HepG2 (cell line): ENCODE measurements at regions not wholly inside any gene's neighbourhood (a gene's known extent, or its start where the extent isn't known, plus 50 kb on each side); places are given as distances from the start of the nearest gene placed in this dataset.

Source experiments
- CEBPZ ChIP-seq: IDR thresholded peaks from 2 replicates; pipeline ENCODE4 v1.6.1; 2012; ENCODE audit warnings: low read length, improper control_type of control experiment
- CTCF ChIP-seq: sonication (generic); formaldehyde crosslinking; IDR thresholded peaks from 2 replicates; pipeline ENCODE4 v1.5.0; 2020; ENCODE audit warnings: mild to moderate bottlenecking, missing genetic modification reagents, moderate library complexity
- HNRNPK ChIP-seq: fragments of 200-400 bp; formaldehyde crosslinking; IDR thresholded peaks from 2 replicates; pipeline ENCODE4 v1.6.1; 2018; ENCODE audit warnings: low read length, low read depth, moderate library complexity, mild to moderate bottlenecking; ENCODE audit not compliant: poor library complexity, severe bottlenecking
- POLR2A ChIP-seq, 2 experiments: IDR thresholded peaks; 2 replicates each; pipeline ENCODE4 v1.6.1; 2011; ENCODE audit warnings: low read depth in 2 of 2, low read length in 2 of 2, mild to moderate bottlenecking in 1 of 2, moderate library complexity in 1 of 2; ENCODE audit not compliant: insufficient read depth in 1 of 2
- TCF12 ChIP-seq, 2 experiments: fragments of 450-650 bp in 1 of 2; sonication (generic) in 1 of 2; formaldehyde crosslinking in 1 of 2; IDR thresholded peaks; 2 replicates each; pipeline versions ENCODE4 v1.6.1 to v1.8.0; 2017 to 2022; ENCODE audit warnings: antibody characterized with exemption in 1 of 2, mild to moderate bottlenecking in 1 of 2, missing genetic modification reagents in 1 of 2, moderate library complexity in 1 of 2
- ZBTB43 ChIP-seq: sonication (generic); formaldehyde crosslinking; conservative IDR thresholded peaks from 2 replicates; pipeline ENCODE4 v1.4.0; 2020; ENCODE audit warnings: missing genetic modification reagents
- ZSCAN12 ChIP-seq: sonication (generic); formaldehyde crosslinking; IDR thresholded peaks from 2 replicates; pipeline ENCODE4 v1.9.0; 2021; ENCODE audit warnings: mild to moderate bottlenecking, missing genetic modification reagents
- TF ChIP-seq, protein P1 (sequence below): sonication (generic); formaldehyde crosslinking; IDR thresholded peaks from 2 replicates; pipeline ENCODE4 v1.9.0; 2022; ENCODE audit warnings: missing genetic modification reagents, mild to moderate bottlenecking, borderline replicate concordance
- TF ChIP-seq, protein P2 (sequence below): sonication (generic); formaldehyde crosslinking; IDR thresholded peaks from 2 replicates; pipeline ENCODE4 v1.4.0; 2020; ENCODE audit warnings: missing genetic modification reagents; ENCODE audit errors: not compliant biosample characterization
- TF ChIP-seq, protein P3 (sequence below): sonication (generic); formaldehyde crosslinking; IDR thresholded peaks from 2 replicates; pipeline ENCODE4 v1.4.0; 2020; ENCODE audit warnings: missing genetic modification reagents, mild to moderate bottlenecking, borderline replicate concordance

DNA sequence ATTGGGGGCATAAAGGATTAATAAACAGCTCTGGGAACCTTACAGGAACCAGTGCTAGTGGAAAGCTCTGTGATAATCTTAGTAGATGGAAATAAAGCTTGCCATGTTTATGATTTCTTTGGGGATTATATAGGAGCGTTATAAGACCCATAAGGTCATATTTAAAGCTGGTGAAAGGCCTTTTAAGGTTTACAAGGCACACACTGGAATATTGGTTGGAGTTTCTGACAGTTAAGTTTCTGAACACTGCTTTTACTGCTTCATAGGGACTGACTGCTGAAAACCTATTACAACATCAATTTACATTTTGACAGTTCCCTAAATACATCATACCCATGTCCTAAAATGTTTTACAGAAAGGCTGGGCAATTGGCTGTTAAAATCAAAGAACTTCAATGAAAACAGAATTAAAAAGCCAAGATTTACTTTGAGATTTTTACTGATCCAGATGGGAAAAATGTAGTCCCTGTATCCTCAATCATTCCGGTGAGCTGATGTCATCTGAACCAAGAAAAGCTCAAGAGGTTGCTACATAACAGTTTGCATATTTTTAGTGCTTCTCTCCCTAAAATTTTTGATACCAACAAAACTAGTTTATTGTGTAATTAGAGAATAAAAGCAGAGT lies 153.7 kb upstream of the IGF1 start:
- TF ChIP-seq, protein P1, sequence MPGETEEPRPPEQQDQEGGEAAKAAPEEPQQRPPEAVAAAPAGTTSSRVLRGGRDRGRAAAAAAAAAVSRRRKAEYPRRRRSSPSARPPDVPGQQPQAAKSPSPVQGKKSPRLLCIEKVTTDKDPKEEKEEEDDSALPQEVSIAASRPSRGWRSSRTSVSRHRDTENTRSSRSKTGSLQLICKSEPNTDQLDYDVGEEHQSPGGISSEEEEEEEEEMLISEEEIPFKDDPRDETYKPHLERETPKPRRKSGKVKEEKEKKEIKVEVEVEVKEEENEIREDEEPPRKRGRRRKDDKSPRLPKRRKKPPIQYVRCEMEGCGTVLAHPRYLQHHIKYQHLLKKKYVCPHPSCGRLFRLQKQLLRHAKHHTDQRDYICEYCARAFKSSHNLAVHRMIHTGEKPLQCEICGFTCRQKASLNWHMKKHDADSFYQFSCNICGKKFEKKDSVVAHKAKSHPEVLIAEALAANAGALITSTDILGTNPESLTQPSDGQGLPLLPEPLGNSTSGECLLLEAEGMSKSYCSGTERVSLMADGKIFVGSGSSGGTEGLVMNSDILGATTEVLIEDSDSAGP (CRISPR knock-in tag), result no peak
- TF ChIP-seq TCF12 (IDR thresholded peaks at IDR 0.05) (no peak), TCF12 (CRISPR knock-in tag; IDR thresholded peaks at IDR 0.05) (no peak), CTCF (CRISPR knock-in tag) (no peak), POLR2A (IDR thresholded peaks at IDR 0.05; ENCODE audit: insufficient read depth in 1 of 2, low read depth in 2 of 2, low read length in 2 of 2) (no peak), ZSCAN12 (CRISPR knock-in tag) (no peak), ZBTB43 (CRISPR knock-in tag) (no peak), CEBPZ (no peak), HNRNPK (no peak)
- TF ChIP-seq, protein P2, sequence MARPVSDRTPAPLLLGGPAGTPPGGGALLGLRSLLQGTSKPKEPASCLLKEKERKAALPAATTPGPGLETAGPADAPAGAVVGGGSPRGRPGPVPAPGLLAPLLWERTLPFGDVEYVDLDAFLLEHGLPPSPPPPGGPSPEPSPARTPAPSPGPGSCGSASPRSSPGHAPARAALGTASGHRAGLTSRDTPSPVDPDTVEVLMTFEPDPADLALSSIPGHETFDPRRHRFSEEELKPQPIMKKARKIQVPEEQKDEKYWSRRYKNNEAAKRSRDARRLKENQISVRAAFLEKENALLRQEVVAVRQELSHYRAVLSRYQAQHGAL (CRISPR knock-in tag), result no peak
- TF ChIP-seq, protein P3, sequence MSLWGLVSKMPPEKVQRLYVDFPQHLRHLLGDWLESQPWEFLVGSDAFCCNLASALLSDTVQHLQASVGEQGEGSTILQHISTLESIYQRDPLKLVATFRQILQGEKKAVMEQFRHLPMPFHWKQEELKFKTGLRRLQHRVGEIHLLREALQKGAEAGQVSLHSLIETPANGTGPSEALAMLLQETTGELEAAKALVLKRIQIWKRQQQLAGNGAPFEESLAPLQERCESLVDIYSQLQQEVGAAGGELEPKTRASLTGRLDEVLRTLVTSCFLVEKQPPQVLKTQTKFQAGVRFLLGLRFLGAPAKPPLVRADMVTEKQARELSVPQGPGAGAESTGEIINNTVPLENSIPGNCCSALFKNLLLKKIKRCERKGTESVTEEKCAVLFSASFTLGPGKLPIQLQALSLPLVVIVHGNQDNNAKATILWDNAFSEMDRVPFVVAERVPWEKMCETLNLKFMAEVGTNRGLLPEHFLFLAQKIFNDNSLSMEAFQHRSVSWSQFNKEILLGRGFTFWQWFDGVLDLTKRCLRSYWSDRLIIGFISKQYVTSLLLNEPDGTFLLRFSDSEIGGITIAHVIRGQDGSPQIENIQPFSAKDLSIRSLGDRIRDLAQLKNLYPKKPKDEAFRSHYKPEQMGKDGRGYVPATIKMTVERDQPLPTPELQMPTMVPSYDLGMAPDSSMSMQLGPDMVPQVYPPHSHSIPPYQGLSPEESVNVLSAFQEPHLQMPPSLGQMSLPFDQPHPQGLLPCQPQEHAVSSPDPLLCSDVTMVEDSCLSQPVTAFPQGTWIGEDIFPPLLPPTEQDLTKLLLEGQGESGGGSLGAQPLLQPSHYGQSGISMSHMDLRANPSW, result no peak
